ENCODE measurements at regions not wholly inside any gene's neighbourhood (a gene's known extent, or its start where the extent isn't known, plus 50 kb on each side); places are given as distances from the start of the nearest gene placed in this dataset.

DNA sequence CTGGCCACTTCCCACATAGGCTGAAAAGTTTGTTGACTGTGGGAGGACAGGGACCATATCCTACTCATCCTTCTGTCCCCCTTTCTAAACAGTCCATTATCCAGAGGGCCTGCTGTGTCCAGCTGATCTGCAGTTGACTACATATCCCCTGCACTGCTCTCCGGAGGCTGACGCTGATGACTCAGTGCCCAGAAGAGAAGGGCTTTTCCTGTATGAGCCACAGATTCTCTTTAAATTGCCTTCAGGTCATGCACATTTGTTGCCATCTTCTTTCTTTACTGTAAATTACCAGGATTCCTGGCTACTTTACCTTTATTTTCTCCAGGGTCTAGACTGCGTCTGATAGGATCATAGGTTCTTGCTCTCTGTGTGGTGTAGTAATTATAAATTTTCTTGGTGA is 125.2 kb downstream of the LACC1 start:
- whole genome bisulfite sequencing, 2 donors (ENCODE audit: low coverage in 1 of 2) = 63 to 74% methylated on average over 3 of the region's 3 CpGs
- DNase-seq = no peak
- Histone ChIP-seq H3K27ac (no peak overlapping the region), H3K4me1 (no peaks in the 10 kb centered on the region), H3K36me3 (no peaks in the 10 kb centered on the region), H3K27me3 (no peaks in the 10 kb centered on the region), H3K9me3 (no peaks in the 10 kb centered on the region), H3K4me3 (no peak overlapping the region)
- in situ Hi-C loops (cut with MboI; ENCODE audit: low pct_ligation_motif_present in 1 of 4, low pct_unique_long_range_greater_than_20kb in 1 of 4, low sequenced_read_pairs in 3 of 4) = no loop called here
- no peak for TF ChIP-seq POLR2A (IDR thresholded peaks at IDR 0.05)
- no peak for TF ChIP-seq CTCF (IDR thresholded peaks at IDR 0.05)
- no peak for TF ChIP-seq POLR2AphosphoS5 (IDR thresholded peaks at IDR 0.05)
- no peak for TF ChIP-seq EP300 (IDR thresholded peaks at IDR 0.05; ENCODE audit: low read depth)
- intact Hi-C loops (cut with DNase I; ENCODE audit: low total_unique reads) = no loop called here

DNA sequence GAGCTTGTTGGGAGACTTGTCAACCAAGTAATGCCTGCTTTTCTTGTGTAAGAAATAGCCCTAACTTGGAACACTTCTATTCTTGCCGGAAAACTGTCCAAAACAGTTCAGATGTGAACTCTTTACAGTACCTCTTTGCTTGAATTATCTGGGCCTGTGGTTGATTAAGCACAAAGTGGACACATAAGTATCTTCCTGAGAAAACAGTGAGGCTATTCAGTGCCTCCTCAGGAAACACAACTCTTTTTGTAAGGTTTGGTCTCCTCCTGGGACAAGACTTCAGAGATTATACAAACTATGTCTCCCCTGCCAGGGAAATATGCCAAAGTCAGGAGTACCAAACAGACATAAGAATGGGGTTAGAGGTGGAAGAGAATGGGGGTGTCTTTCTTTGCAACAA is 127.7 kb downstream of the LACC1 start:
- no peaks in the 10 kb centered on the region for H3K9me3 ChIP-seq
- H3K27me3 ChIP-seq = no peaks in the 10 kb centered on the region
- no peak for DNase-seq
- intact Hi-C loops (cut with DNase I; ENCODE audit: low total_unique reads) (no loop called here), in situ Hi-C loops (cut with MboI; ENCODE audit: low pct_ligation_motif_present in 1 of 4, low pct_unique_long_range_greater_than_20kb in 1 of 4, low sequenced_read_pairs in 3 of 4) (no loop called here)
- 77 to 100% methylated on average over 1 of the region's 1 CpG for WGBS, 2 donors (ENCODE audit: low coverage in 1 of 2)
- H3K27ac ChIP-seq = no peak overlapping the region
- H3K36me3 ChIP-seq = no peaks in the 10 kb centered on the region
- TF ChIP-seq CTCF (IDR thresholded peaks at IDR 0.05) = no peak
- no peak for TF ChIP-seq POLR2A (IDR thresholded peaks at IDR 0.05)
- TF ChIP-seq POLR2AphosphoS5 (IDR thresholded peaks at IDR 0.05) = no peak
- TF ChIP-seq EP300 (IDR thresholded peaks at IDR 0.05; ENCODE audit: low read depth) = no peak
- H3K4me3 ChIP-seq = no peak overlapping the region
- H3K4me1 ChIP-seq = no peaks in the 10 kb centered on the region

GRCh38 chr13:44011036-44011435 is 131.3 kb downstream of the LACC1 start:
- WGBS, 2 donors (ENCODE audit: low coverage in 1 of 2) = 92 to 96% methylated on average over 2 of the region's 2 CpGs

GRCh38 chr13:44012910-44013757 is 133.4 kb downstream of the LACC1 start:
- Histone ChIP-seq H3K27ac (peak overlapping the region; percentile 13 to 31 (median 22)), H3K4me3 (no peak overlapping the region), H3K36me3 (no peaks in the 10 kb centered on the region), H3K27me3 (no peaks in the 10 kb centered on the region), H3K4me1 (peaks cover 0 to 14% (median 0%) of the 10 kb centered on the region in 4 donors), H3K9me3 (no peaks in the 10 kb centered on the region)
- intact Hi-C loops (cut with DNase I; ENCODE audit: low total_unique reads) (no loop called here), in situ Hi-C loops (cut with MboI; ENCODE audit: low pct_ligation_motif_present in 1 of 4, low pct_unique_long_range_greater_than_20kb in 1 of 4, low sequenced_read_pairs in 3 of 4) (no loop called here)
- 60 to 68% methylated on average over 4 to 8 of the region's 8 CpGs for WGBS, 2 donors (ENCODE audit: low coverage in 1 of 2)
- no peak for DNase-seq
- TF ChIP-seq POLR2A (IDR thresholded peaks at IDR 0.05) (no peak), POLR2AphosphoS5 (IDR thresholded peaks at IDR 0.05) (no peak), EP300 (IDR thresholded peaks at IDR 0.05; ENCODE audit: low read depth) (no peak), CTCF (IDR thresholded peaks at IDR 0.05) (no peak)

More at GRCh38 chr13:44011036-44011435, 131.3 kb downstream of the LACC1 start:
- in situ Hi-C loops (cut with MboI; ENCODE audit: low pct_ligation_motif_present in 1 of 4, low pct_unique_long_range_greater_than_20kb in 1 of 4, low sequenced_read_pairs in 3 of 4) = no loop called here
- Histone ChIP-seq H3K9me3 (no peaks in the 10 kb centered on the region), H3K36me3 (no peaks in the 10 kb centered on the region), H3K4me1 (peaks cover 0 to 14% (median 0%) of the 10 kb centered on the region in 4 donors), H3K4me3 (no peak overlapping the region), H3K27ac (no peak overlapping the region), H3K27me3 (no peaks in the 10 kb centered on the region)
- TF ChIP-seq EP300 (IDR thresholded peaks at IDR 0.05; ENCODE audit: low read depth) = no peak
- TF ChIP-seq POLR2A (IDR thresholded peaks at IDR 0.05) = no peak
- no peak for TF ChIP-seq CTCF (IDR thresholded peaks at IDR 0.05)
- no peak for TF ChIP-seq POLR2AphosphoS5 (IDR thresholded peaks at IDR 0.05)
- DNase-seq = no peak
- intact Hi-C loops (cut with DNase I; ENCODE audit: low total_unique reads) = no loop called here

Data from transverse colon (tissue), 4 donors.